ENCODE measurements at regions not wholly inside any gene's neighbourhood (a gene's known extent, or its start where the extent isn't known, plus 50 kb on each side); places are given as distances from the start of the nearest gene placed in this dataset.

GRCh38 chr21:27114111-27114510 is 147.2 kb upstream of the ADAMTS5 start:
- DNase-seq: no peak

GRCh38 chr21:27112186-27112585 is 145.3 kb upstream of the ADAMTS5 start:
- DNase-seq: no peak

- DNase-seq: no peak
Observed at GRCh38 chr21:27110956-27111355, 144.1 kb upstream of the ADAMTS5 start.

GRCh38 chr21:27108701-27109100 is 141.8 kb upstream of the ADAMTS5 start:
- no peak for DNase-seq

- DNase-seq: no peak
Observed at GRCh38 chr21:27108228-27108627, 141.3 kb upstream of the ADAMTS5 start.

- DNase-seq: no peak
Observed at GRCh38 chr21:27104846-27105431, 138.1 kb upstream of the ADAMTS5 start.

GRCh38 chr21:27103768-27104167 is 136.9 kb upstream of the ADAMTS5 start:
- no peak for DNase-seq

GRCh38 chr21:27101523-27101922 is 134.6 kb upstream of the ADAMTS5 start:
- DNase-seq: no peak

- no peak for DNase-seq
Observed at GRCh38 chr21:27094184-27094948, 127.5 kb upstream of the ADAMTS5 start.

- no peak for DNase-seq
Observed at GRCh38 chr21:27086630-27087029, 119.7 kb upstream of the ADAMTS5 start.

GRCh38 chr21:27086186-27086585 is 119.3 kb upstream of the ADAMTS5 start:
- DNase-seq: no peak

GRCh38 chr21:27085387-27085786 is 118.5 kb upstream of the ADAMTS5 start:
- DNase-seq: no peak

- no peak for DNase-seq
Observed at GRCh38 chr21:27083144-27083543, 116.3 kb upstream of the ADAMTS5 start.

GRCh38 chr21:27082431-27083010 is 115.6 kb upstream of the ADAMTS5 start:
- no peak for DNase-seq

- no peak for DNase-seq
Observed at GRCh38 chr21:27079636-27080240, 112.8 kb upstream of the ADAMTS5 start.

- no peak for DNase-seq
Observed at GRCh38 chr21:27078915-27079314, 112.0 kb upstream of the ADAMTS5 start.

- DNase-seq: no peak
Observed at GRCh38 chr21:27077501-27077900, 110.6 kb upstream of the ADAMTS5 start.

GRCh38 chr21:27076025-27076424 is 109.1 kb upstream of the ADAMTS5 start:
- no peak for DNase-seq

- no peak for DNase-seq
Observed at GRCh38 chr21:27070861-27071670, 104.2 kb upstream of the ADAMTS5 start.

- no peak for DNase-seq
Observed at GRCh38 chr21:27068811-27069210, 101.9 kb upstream of the ADAMTS5 start.

- no peak for DNase-seq
Observed at GRCh38 chr21:27067226-27067625, 100.3 kb upstream of the ADAMTS5 start.

GRCh38 chr21:27062443-27062842 is 95.6 kb upstream of the ADAMTS5 start:
- no peak for DNase-seq

- DNase-seq: no peak
Observed at GRCh38 chr21:27061770-27062169, 94.9 kb upstream of the ADAMTS5 start.
